BE2C (cell line): ENCODE measurements at regions not wholly inside any gene's neighbourhood (a gene's known extent, or its start where the extent isn't known, plus 50 kb on each side); places are given as distances from the start of the nearest gene placed in this dataset.

ENCODE experiments used
- DNase-seq: peaks from one replicate; pipeline ENCODE4 v3.0.0-alpha.2; 2020
- H3K27me3 ChIP-seq: fragments of 250-450 bp; sonication (Bioruptor Pico); 2 replicates; pipeline ENCODE4 v1.5.1; 2020; ENCODE audit warnings: mild to moderate bottlenecking
- H3K36me3 ChIP-seq: fragments of 250-450 bp; sonication (Bioruptor Pico); 2 replicates; pipeline ENCODE4 v1.5.1; 2020; ENCODE audit warnings: mild to moderate bottlenecking
- H3K4me1 ChIP-seq: fragments of 250-450 bp; sonication (Bioruptor Pico); 2 replicates; pipeline ENCODE4 v1.5.1; 2020
- H3K4me3 ChIP-seq: 2 replicates; pipeline ENCODE4 v1.5.1; 2011; ENCODE audit warnings: low read depth, low read length
- H3K9me3 ChIP-seq: fragments of 250-450 bp; sonication (Bioruptor Pico); 2 replicates; pipeline ENCODE4 v1.5.1; 2020
- CTCF ChIP-seq: IDR thresholded peaks from 2 replicates; pipeline ENCODE4 v1.5.1; 2012; ENCODE audit warnings: mild to moderate bottlenecking, low read depth, low read length

GRCh38 chr15:93485438-93486327 is 396.7 kb upstream of the RGMA start:
- Histone ChIP-seq H3K27me3 (no peaks in the 10 kb centered on the region), H3K9me3 (no peaks in the 10 kb centered on the region), H3K36me3 (no peaks in the 10 kb centered on the region), H3K4me1 (peaks cover 5% of the 10 kb centered on the region; the same call in 1 of the 2 replicates), H3K4me3 (no peak overlapping the region)
- no peak for TF ChIP-seq CTCF
- no peak for DNase-seq

GRCh38 chr15:93483923-93484322 is 394.9 kb upstream of the RGMA start:
- H3K4me3 ChIP-seq = no peak overlapping the region
- DNase-seq = no peak
- TF ChIP-seq CTCF = no peak
- H3K9me3 ChIP-seq = no peaks in the 10 kb centered on the region
- no peaks in the 10 kb centered on the region for H3K27me3 ChIP-seq
- H3K36me3 ChIP-seq = no peaks in the 10 kb centered on the region
- peaks cover 4% of the 10 kb centered on the region; the same call in 1 of the 2 replicates for H3K4me1 ChIP-seq

- no peaks in the 10 kb centered on the region for H3K27me3 ChIP-seq
- H3K36me3 ChIP-seq = no peaks in the 10 kb centered on the region
- no peaks in the 10 kb centered on the region for H3K4me1 ChIP-seq
- no peak for DNase-seq
- H3K9me3 ChIP-seq = no peaks in the 10 kb centered on the region
- TF ChIP-seq CTCF = no peak
- H3K4me3 ChIP-seq = no peak overlapping the region
Observed at GRCh38 chr15:93482731-93483130, 393.7 kb upstream of the RGMA start.

- no peaks in the 10 kb centered on the region for H3K9me3 ChIP-seq
- no peaks in the 10 kb centered on the region for H3K36me3 ChIP-seq
- no peaks in the 10 kb centered on the region for H3K27me3 ChIP-seq
- no peak for DNase-seq
- H3K4me1 ChIP-seq = no peaks in the 10 kb centered on the region
- H3K4me3 ChIP-seq = no peak overlapping the region
- no peak for TF ChIP-seq CTCF
Observed at GRCh38 chr15:93479715-93480114, 390.7 kb upstream of the RGMA start.

GRCh38 chr15:93478947-93479346 is 389.9 kb upstream of the RGMA start:
- DNase-seq = no peak
- no peak for TF ChIP-seq CTCF
- no peaks in the 10 kb centered on the region for H3K4me1 ChIP-seq
- no peaks in the 10 kb centered on the region for H3K27me3 ChIP-seq
- H3K4me3 ChIP-seq = no peak overlapping the region
- no peaks in the 10 kb centered on the region for H3K36me3 ChIP-seq
- H3K9me3 ChIP-seq = no peaks in the 10 kb centered on the region

- no peaks in the 10 kb centered on the region for H3K9me3 ChIP-seq
- H3K4me1 ChIP-seq = no peaks in the 10 kb centered on the region
- no peaks in the 10 kb centered on the region for H3K36me3 ChIP-seq
- no peak overlapping the region for H3K4me3 ChIP-seq
- no peak for DNase-seq
- no peaks in the 10 kb centered on the region for H3K27me3 ChIP-seq
- no peak for TF ChIP-seq CTCF
Observed at GRCh38 chr15:93477721-93478120, 388.7 kb upstream of the RGMA start.
